LNCaP clone FGC (cell line): ENCODE measurements at regions not wholly inside any gene's neighbourhood (a gene's known extent, or its start where the extent isn't known, plus 50 kb on each side); places are given as distances from the start of the nearest gene placed in this dataset.

Experiments
- DNase-seq: peaks from one replicate; pipeline ENCODE4 v3.0.0-alpha.2; 2011; ENCODE audit warnings: low read depth
- H3K4me3 ChIP-seq: 2 replicates; pipeline ENCODE4 v1.5.1; 2011; ENCODE audit warnings: mild to moderate bottlenecking, low read depth, low read length, control low read depth
- TF ChIP-seq, protein P1 (sequence below): IDR thresholded peaks from 2 replicates; pipeline ENCODE4 v1.5.1; 2012; ENCODE audit warnings: mild to moderate bottlenecking; ENCODE audit not compliant: control insufficient read depth, insufficient read depth; ENCODE audit errors: extremely low read depth

DNA sequence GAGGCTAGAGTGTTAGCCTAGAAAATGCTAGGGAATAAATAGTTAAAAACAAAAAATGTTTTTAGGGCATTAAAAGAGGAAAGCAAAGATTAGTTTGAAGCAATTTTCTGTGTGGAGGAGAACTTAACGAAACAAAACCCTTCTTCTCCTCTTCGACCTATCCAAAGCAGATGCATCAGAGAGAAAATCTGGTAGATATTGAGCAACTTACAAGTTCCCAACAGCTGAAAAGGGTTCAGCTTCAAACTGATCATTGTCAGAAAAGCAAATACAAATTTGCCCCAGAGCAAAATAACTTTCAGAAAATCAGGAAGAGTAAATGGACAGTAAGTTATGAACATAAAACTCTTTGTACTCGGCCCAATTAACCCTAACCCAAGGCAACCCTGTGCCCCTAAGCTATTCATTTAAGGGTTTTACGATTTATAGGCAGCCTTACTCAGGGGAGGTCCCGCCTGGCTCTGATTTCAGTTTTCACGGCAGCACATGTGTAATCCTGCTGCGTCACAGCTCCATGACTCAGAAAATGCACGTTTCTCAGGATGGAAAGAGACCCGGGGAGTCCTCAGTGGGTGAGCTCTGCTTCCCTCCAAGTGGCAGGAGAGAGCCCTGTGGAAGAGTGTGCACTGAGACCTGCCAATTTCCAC is 405.7 kb upstream of the SALL1 start:
- no peak for DNase-seq
- H3K4me3 ChIP-seq = no peak overlapping the region
- TF ChIP-seq, protein P1, sequence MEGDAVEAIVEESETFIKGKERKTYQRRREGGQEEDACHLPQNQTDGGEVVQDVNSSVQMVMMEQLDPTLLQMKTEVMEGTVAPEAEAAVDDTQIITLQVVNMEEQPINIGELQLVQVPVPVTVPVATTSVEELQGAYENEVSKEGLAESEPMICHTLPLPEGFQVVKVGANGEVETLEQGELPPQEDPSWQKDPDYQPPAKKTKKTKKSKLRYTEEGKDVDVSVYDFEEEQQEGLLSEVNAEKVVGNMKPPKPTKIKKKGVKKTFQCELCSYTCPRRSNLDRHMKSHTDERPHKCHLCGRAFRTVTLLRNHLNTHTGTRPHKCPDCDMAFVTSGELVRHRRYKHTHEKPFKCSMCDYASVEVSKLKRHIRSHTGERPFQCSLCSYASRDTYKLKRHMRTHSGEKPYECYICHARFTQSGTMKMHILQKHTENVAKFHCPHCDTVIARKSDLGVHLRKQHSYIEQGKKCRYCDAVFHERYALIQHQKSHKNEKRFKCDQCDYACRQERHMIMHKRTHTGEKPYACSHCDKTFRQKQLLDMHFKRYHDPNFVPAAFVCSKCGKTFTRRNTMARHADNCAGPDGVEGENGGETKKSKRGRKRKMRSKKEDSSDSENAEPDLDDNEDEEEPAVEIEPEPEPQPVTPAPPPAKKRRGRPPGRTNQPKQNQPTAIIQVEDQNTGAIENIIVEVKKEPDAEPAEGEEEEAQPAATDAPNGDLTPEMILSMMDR = no peak

DNA sequence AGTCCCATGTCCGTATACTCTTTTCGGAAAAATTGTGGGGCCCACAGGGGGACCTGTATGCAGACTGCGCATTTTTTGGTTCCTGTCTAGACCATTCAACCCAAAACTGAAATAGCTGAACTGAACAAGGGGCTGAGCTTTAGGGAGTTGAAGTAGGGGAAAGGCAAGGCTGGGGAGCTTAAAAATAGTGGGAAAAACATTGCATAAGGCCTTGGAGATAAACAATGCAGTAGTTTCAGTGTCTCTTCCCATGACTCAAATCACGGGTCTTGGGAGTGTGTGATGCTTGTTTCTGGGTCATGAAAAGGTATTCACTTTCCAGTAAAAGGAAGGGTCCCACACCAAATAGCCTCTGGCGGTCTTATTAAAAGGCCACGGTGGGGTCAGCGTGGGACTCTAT is 402.8 kb upstream of the SALL1 start:
- TF ChIP-seq, protein P1 = no peak
- no peak for DNase-seq
- H3K4me3 ChIP-seq = no peak overlapping the region

DNA sequence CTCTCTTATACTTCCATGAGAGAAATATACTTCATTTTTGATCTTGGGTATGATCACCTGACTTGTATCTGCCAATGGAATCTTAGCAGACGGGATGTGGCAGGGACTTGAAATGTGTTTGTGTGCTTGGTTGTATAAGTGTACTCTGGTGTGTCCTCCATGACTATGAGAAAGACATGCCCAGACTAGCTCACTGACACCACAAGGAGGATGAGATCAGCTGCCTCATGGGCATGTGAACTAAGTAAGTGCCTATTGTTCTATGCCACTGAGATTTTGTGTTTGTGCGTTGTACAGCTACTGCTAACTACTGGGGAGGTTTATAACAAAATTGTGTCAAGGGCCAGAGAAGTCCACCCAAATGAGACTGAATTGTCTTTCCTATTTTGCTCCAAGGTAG is 402.2 kb upstream of the SALL1 start:
- TF ChIP-seq, protein P1 = no peak
- H3K4me3 ChIP-seq = no peak overlapping the region
- no peak for DNase-seq

DNA sequence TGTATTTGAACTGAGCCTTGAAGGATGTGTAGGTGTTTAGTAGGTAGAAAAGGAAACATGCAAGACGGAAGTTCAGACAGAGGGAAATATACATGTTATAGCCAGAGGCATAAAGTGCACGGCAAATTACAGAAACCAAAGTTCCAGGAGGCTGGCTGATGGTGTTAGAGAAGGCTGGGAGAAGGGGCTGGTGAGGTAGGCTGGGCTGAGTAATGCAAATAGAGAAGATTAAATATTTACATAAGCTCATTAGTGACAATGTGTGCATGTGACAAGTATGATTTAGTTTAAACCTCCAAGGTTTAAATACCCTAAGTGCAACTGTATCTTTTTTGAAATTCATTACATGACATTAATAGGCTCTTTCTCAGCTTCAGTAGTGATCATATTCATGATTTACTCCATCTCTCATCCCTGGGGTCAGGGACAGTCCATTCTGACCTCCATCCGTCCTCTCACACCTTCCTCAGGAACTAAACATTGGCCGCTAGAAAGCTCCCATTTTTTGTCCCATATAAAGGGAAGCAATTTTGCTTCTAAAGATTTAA is 399.8 kb upstream of the SALL1 start:
- no peak overlapping the region for H3K4me3 ChIP-seq
- no peak for DNase-seq
- TF ChIP-seq, protein P1 = no peak

DNA sequence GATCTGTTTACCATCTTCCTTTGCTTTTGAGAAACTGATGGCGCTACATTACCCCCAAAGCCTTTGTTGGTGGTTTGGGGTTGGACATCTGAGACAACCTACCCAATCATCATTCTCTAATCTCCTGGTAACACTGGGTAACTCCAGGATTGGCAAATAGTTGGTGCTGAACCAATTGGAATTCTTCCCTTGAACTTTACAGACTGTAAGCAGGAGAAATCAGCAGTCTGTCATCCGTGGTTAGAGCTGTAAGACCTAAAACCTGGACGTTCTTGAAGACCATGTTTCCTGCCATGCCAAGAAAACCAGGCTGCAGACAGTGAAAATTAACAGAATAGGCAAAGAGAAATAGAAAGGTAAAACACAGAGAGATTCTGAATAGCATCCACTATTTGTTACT is 398.8 kb upstream of the SALL1 start:
- DNase-seq = no peak
- TF ChIP-seq, protein P1 = no peak
- H3K4me3 ChIP-seq = no peak overlapping the region

DNA sequence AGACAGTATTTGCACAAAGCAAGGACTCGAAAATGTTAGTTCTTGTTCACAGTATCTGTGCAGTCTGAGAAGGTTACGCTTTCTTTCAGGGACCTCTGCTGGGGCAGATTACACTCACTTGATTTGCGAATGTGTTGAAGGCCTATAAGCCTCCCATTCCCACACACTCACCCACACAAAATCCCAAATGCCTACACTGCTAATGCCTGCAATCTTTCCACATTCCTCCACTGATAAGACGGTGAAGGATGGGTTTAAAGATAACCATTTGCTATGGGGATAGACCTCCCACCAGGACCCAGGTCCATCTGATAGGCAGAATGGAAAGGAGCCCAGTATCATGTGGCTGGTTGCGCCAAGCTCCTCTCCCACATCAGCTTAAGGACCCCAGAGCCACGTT is 394.9 kb upstream of the SALL1 start:
- TF ChIP-seq, protein P1 = no peak
- no peak for DNase-seq
- H3K4me3 ChIP-seq = no peak overlapping the region
